Fibroblast of villous mesenchyme (primary cell): ENCODE measurements at regions not wholly inside any gene's neighbourhood (a gene's known extent, or its start where the extent isn't known, plus 50 kb on each side); places are given as distances from the start of the nearest gene placed in this dataset.

Experiments used
- DNase-seq: peaks from one replicate; pipeline ENCODE4 v3.0.0-alpha.2; 2010; ENCODE audit warnings: low read depth
- H3K4me3 ChIP-seq: 2 replicates; pipeline ENCODE4 v1.5.1; 2011; ENCODE audit warnings: low read depth, mild to moderate bottlenecking, low read length
- TF ChIP-seq, protein P1 (sequence below): IDR thresholded peaks from 2 replicates; pipeline ENCODE4 v1.5.1; 2012; ENCODE audit warnings: low read depth, mild to moderate bottlenecking, low read length; ENCODE audit not compliant: insufficient read depth

DNA sequence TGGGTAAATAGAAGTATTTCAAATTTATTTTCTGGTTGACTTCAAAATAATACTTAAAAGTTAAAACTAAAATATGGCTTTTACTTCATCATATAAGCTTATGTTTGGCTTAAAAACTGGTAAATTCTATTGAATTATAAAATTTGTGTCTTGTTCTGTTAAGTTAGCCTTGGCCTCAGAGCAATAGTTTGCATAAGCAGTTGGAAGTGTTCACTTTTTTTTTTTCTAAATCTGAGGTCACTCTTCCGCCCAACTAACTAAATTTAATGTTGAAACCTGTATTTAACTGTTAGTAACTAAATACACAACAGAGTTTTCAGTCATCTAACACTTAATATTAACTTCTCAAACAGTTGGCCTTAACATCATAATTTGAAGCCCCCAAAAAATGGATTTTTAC, 871.7 kb upstream of the ADAMTS5 start:
- H3K4me3 ChIP-seq, result no peak overlapping the region
- TF ChIP-seq, protein P1, sequence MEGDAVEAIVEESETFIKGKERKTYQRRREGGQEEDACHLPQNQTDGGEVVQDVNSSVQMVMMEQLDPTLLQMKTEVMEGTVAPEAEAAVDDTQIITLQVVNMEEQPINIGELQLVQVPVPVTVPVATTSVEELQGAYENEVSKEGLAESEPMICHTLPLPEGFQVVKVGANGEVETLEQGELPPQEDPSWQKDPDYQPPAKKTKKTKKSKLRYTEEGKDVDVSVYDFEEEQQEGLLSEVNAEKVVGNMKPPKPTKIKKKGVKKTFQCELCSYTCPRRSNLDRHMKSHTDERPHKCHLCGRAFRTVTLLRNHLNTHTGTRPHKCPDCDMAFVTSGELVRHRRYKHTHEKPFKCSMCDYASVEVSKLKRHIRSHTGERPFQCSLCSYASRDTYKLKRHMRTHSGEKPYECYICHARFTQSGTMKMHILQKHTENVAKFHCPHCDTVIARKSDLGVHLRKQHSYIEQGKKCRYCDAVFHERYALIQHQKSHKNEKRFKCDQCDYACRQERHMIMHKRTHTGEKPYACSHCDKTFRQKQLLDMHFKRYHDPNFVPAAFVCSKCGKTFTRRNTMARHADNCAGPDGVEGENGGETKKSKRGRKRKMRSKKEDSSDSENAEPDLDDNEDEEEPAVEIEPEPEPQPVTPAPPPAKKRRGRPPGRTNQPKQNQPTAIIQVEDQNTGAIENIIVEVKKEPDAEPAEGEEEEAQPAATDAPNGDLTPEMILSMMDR, result no peak
- no peak for DNase-seq

DNA sequence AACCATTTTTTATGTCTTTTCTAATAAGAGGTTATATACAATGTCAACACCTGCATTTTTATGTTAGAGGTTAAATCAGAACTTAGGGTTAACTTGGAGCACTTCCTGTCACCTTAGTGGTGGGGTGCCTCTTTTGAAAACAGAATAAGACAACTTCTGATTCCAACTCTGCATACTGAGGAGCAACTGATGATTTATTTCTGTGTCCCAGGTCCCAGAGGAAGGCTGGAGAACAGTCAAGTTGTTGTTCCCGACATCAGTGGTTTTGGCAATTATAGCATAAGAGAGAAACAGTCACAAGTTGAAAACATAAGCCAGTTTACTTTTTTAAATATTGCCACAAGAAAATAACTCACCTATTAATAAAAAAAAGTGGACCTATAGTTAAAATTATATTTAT, 871.0 kb upstream of the ADAMTS5 start:
- TF ChIP-seq, protein P1, result no peak
- DNase-seq, result no peak
- no peak overlapping the region for H3K4me3 ChIP-seq

DNA sequence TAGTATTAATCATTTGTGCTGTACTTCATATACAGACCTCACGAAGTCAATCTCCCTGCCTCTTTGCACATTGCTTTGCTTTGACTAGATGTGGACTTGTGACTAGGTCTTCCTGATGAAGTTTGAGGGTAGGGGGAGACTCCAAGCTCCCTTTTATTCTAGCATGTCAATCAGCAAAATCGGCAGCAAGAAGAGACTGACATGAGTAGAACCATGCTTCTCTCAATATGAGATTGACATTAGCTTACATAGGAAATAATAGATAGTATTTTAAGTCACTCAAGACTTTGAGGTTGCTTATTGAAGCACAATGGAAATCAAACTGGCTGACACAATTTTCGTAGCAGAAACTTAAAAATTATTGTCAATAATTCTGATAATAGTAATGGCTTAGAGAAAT, 866.4 kb upstream of the ADAMTS5 start:
- TF ChIP-seq, protein P1, result no peak
- no peak for DNase-seq
- no peak overlapping the region for H3K4me3 ChIP-seq

GRCh38 chr21:27831816-27832569, 865.1 kb upstream of the ADAMTS5 start:
- TF ChIP-seq, protein P1, result no peak
- DNase-seq, result peak; percentile 86
- H3K4me3 ChIP-seq, result no peak overlapping the region

DNA sequence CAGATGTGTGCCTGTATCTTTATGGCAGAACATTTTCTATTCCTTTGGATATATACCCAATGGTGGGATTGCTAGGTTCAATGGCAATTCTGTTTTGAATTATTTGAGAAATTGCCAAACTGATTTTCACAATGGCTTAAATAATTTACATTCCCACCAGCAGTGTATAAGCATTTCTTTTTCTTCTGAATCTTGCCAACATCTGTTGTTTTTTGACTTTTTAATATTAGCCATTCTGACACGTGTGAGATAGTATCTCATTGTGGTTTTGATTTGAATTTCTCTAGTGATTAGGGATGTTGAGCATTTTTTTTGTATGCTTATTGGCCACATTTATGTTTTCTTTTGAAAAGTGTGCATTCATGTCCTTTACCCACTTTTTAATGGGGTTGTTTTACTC, 864.3 kb upstream of the ADAMTS5 start:
- no peak overlapping the region for H3K4me3 ChIP-seq
- peak; percentile 47 for DNase-seq
- TF ChIP-seq, protein P1, result no peak

DNA sequence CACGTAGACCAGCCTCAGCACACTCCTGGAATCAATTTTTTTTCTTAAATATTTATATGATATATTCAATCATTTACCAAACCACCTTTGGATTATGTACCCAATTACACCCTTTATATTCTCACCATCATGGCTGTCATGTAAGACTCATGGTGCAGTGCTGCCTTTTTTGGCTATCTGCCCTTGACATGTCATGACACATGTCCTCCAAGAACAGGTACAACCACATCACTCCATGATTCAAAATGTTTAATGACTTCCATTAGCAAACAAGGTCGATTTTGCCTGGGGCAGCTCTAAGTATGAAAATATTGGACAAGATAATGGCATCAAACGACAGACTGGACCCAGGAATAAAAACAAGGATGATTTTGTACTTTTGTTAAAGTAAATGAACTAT, 861.1 kb upstream of the ADAMTS5 start:
- no peak for DNase-seq
- no peak overlapping the region for H3K4me3 ChIP-seq
- TF ChIP-seq, protein P1, result no peak

DNA sequence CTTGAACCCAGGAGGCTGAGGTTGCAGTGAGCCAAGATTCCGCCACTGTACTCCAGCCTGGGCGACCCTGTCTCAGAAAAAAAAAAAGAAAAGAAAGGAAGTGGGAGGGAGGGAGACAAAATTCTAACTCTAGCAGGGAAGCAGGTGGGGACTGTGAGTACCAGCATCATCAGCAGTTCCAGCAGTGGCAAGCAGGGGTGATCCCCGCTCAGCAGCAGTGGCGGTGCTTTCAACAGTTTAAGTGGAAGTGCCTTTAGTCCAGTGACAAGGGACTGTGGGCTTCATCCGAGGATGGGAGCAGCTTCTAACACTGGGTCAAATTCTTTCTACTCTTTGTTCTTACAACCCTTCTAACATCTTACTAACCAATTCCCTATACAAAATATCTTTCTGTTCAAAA, 858.1 kb upstream of the ADAMTS5 start:
- no peak overlapping the region for H3K4me3 ChIP-seq
- no peak for DNase-seq
- TF ChIP-seq, protein P1, result no peak
